Ovary (tissue), 7 donors: ENCODE measurements at regions not wholly inside any gene's neighbourhood (a gene's known extent, or its start where the extent isn't known, plus 50 kb on each side); places are given as distances from the start of the nearest gene placed in this dataset.

Source experiments
- DNase-seq, 5 donors: peaks; one replicate each; pipeline ENCODE4 v3.0.0-alpha.2; 2019 to 2020
- H3K27ac ChIP-seq, 2 donors: fragments of 200-600 bp; one replicate each; pipeline versions ENCODE4 v1.5.1 to v1.8.0; 2019 to 2022
- H3K27me3 ChIP-seq: fragments of 200-600 bp; one replicate; pipeline ENCODE4 v1.8.0; 2022
- H3K36me3 ChIP-seq: fragments of 200-600 bp; sonication (generic); one replicate; pipeline ENCODE4 v1.5.1; 2019
- H3K4me1 ChIP-seq: one replicate; pipeline ENCODE4 v1.8.1; 2013; ENCODE audit warnings: mild to moderate bottlenecking, moderate library complexity; ENCODE audit not compliant: insufficient read depth
- H3K4me3 ChIP-seq: fragments of 200-600 bp; sonication (generic); one replicate; pipeline ENCODE4 v1.5.1; 2017
- H3K9me3 ChIP-seq, 2 donors: fragments of 200-600 bp in 1 of 2; sonication (generic) in 1 of 2; one replicate each; pipeline versions ENCODE4 v1.5.1 to v1.8.1; 2013 to 2019; ENCODE audit warnings: mild to moderate bottlenecking in 1 of 2, moderate library complexity in 1 of 2
- EP300 ChIP-seq: sonication (generic); formaldehyde crosslinking; IDR thresholded peaks from one replicate; pipeline ENCODE4 v1.6.1; 2017; ENCODE audit warnings: antibody characterized with exemption
- POLR2A ChIP-seq: fragments of 450-650 bp; IDR thresholded peaks from one replicate; pipeline ENCODE4 v1.6.1; 2017; ENCODE audit warnings: antibody characterized with exemption, mild to moderate bottlenecking, moderate library complexity
- WGBS, 3 donors: extraction: QIAGEN DNeasy Blood & Tissue Kit in 1 of 3; methylation state at CpG; one replicate each; pipeline versions ENCODE4 v1.1.5 to v1.1.7; 2013 to 2017; 5-methylcytosine and 5-hydroxymethylcytosine counted together
- intact Hi-C, 4 donors: fragments of 100-400 bp; cut with DNase I; formaldehyde crosslinking; loops; one replicate each; pipeline versions ENCODE4 v1.11.0 to v1.15.1; 2022 to 2023
- TF ChIP-seq, protein P1 (sequence below), 3 donors: fragments of 450-650 bp in 2 of 3; fragments of 200-600 bp in 1 of 3; IDR thresholded peaks; one replicate each; pipeline versions ENCODE4 v1.5.1 to v1.8.0; 2016 to 2022; ENCODE audit warnings: antibody characterized with exemption in 3 of 3, mild to moderate bottlenecking in 1 of 3
- donor health status: DM: no; HTN: no; CAD: no; lungs with moderate emphysema.
- donor health status: DM: no; HTN: no; CAD: no.
- donor health status: Bipolar disorder and iron deficiency.
- donor health status: DM: no; HTN: no; CAD: no.
- donor health status: DM: yes; HTN: yes; CAD: no.

GRCh38 chr6:62474793-62475192 is 188.8 kb upstream of the KHDRBS2 start:
- 87 to 95% (median 89%) methylated on average over 3 of the region's 3 CpGs for WGBS, 3 donors
- H3K36me3 ChIP-seq: no peaks in the 10 kb centered on the region
- TF ChIP-seq, protein P1, sequence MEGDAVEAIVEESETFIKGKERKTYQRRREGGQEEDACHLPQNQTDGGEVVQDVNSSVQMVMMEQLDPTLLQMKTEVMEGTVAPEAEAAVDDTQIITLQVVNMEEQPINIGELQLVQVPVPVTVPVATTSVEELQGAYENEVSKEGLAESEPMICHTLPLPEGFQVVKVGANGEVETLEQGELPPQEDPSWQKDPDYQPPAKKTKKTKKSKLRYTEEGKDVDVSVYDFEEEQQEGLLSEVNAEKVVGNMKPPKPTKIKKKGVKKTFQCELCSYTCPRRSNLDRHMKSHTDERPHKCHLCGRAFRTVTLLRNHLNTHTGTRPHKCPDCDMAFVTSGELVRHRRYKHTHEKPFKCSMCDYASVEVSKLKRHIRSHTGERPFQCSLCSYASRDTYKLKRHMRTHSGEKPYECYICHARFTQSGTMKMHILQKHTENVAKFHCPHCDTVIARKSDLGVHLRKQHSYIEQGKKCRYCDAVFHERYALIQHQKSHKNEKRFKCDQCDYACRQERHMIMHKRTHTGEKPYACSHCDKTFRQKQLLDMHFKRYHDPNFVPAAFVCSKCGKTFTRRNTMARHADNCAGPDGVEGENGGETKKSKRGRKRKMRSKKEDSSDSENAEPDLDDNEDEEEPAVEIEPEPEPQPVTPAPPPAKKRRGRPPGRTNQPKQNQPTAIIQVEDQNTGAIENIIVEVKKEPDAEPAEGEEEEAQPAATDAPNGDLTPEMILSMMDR (IDR thresholded peaks at IDR 0.05): no peak
- TF ChIP-seq POLR2A: no peak
- TF ChIP-seq EP300: no peak
- intact Hi-C loops: no loop called here
- H3K4me3 ChIP-seq: no peak overlapping the region
- H3K4me1 ChIP-seq: no peaks in the 10 kb centered on the region
- H3K9me3 ChIP-seq: no peaks in the 10 kb centered on the region
- H3K27me3 ChIP-seq: no peaks in the 10 kb centered on the region
- no peak for DNase-seq
- H3K27ac ChIP-seq: no peak overlapping the region

- intact Hi-C loops: no loop called here
- WGBS, 3 donors: 91 to 92% (median 91%) methylated on average over 2 of the region's 2 CpGs
- Histone ChIP-seq H3K27me3 (no peaks in the 10 kb centered on the region), H3K4me3 (no peak overlapping the region), H3K4me1 (no peaks in the 10 kb centered on the region), H3K36me3 (no peaks in the 10 kb centered on the region), H3K27ac (no peak overlapping the region), H3K9me3 (no peaks in the 10 kb centered on the region)
- TF ChIP-seq EP300: no peak
- TF ChIP-seq, protein P1 (IDR thresholded peaks at IDR 0.05): no peak
- TF ChIP-seq POLR2A: no peak
- no peak for DNase-seq
Observed at GRCh38 chr6:62466607-62467006, 180.6 kb upstream of the KHDRBS2 start.

GRCh38 chr6:62465206-62465605 is 179.2 kb upstream of the KHDRBS2 start:
- no peak for DNase-seq
- Histone ChIP-seq H3K27me3 (no peaks in the 10 kb centered on the region), H3K36me3 (no peaks in the 10 kb centered on the region), H3K4me1 (no peaks in the 10 kb centered on the region), H3K9me3 (no peaks in the 10 kb centered on the region), H3K27ac (no peak overlapping the region), H3K4me3 (no peak overlapping the region)
- 17 to 38% (median 17%) methylated on average over 2 of the region's 2 CpGs for WGBS, 3 donors
- TF ChIP-seq EP300: no peak
- TF ChIP-seq, protein P1 (IDR thresholded peaks at IDR 0.05): no peak
- no peak for TF ChIP-seq POLR2A
- intact Hi-C loops: no loop called here

DNA sequence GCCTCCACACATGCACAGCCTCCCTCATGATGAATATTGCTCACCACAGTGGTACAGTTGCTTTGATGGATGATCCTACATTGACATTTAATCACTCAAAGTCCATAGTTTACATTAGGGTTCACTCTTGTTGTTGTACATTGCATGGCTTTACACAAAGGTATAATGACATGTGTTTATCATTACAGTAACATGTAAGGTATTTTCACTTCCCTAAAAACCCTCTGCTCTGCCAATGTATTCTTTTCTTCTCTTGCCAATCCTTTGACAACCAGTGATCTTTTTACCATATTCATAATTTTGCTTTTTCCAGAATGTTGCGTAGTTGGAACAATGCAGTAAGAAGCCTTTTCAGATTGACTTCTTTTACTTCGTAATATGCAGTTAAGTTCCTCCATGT is 166.6 kb upstream of the KHDRBS2 start:
- Histone ChIP-seq H3K9me3 (no peaks in the 10 kb centered on the region), H3K4me3 (no peak overlapping the region), H3K36me3 (no peaks in the 10 kb centered on the region), H3K27me3 (no peaks in the 10 kb centered on the region), H3K27ac (no peak overlapping the region), H3K4me1 (no peaks in the 10 kb centered on the region)
- DNase-seq: no peak
- 73 to 91% (median 90%) methylated on average over 2 of the region's 2 CpGs for WGBS, 3 donors
- intact Hi-C loops: no loop called here
- TF ChIP-seq EP300 (no peak), POLR2A (no peak)
- TF ChIP-seq, protein P1 (IDR thresholded peaks at IDR 0.05): no peak
